H1 (cell line): ENCODE measurements at regions not wholly inside any gene's neighbourhood (a gene's known extent, or its start where the extent isn't known, plus 50 kb on each side); places are given as distances from the start of the nearest gene placed in this dataset.

Experiments
- SIRT6 ChIP-seq: IDR thresholded peaks from one replicate; pipeline ENCODE4 v1.7.1; 2012; ENCODE audit warnings: low read length, inconsistent platforms
- TF ChIP-seq, protein P1 (sequence below), 3 experiments: IDR thresholded peaks; 1 replicate in 2 of 3; 2 replicates in 1 of 3; pipeline versions ENCODE4 v1.5.1 to v1.6.1; 2011; ENCODE audit warnings: low read length in 3 of 3, mild to moderate bottlenecking in 3 of 3, inconsistent platforms in 2 of 3, low read depth in 1 of 3, moderate library complexity in 1 of 3; ENCODE audit not compliant: insufficient read depth in 1 of 3; ENCODE audit errors: control extremely low read depth in 1 of 3

DNA sequence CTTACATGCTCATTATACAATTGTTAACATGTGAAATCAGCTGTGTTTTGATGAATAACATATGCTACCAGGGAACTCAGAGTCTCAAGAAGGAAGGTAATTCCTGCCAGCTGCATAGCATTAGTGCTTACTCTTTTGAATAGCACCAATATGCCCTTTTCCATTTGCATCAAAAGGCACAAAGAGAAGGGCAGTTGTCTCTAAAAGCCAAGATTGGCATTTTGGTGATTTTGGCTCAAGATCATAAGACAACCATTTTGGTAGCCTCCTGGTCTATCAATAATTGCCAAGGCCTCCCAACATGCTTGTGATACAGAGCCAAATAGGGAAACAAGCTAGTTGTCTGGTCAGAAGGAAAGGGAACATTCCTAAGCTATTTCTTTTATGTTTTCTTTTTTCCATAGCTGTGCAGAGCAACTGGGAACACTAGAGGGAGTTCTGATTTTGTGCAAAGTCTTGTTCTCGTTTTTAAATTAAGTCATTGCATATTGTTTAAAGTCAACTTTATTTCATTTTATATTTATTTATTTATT lies 416.7 kb upstream of the CHORDC1 start:
- no peak for TF ChIP-seq SIRT6
- TF ChIP-seq, protein P1, sequence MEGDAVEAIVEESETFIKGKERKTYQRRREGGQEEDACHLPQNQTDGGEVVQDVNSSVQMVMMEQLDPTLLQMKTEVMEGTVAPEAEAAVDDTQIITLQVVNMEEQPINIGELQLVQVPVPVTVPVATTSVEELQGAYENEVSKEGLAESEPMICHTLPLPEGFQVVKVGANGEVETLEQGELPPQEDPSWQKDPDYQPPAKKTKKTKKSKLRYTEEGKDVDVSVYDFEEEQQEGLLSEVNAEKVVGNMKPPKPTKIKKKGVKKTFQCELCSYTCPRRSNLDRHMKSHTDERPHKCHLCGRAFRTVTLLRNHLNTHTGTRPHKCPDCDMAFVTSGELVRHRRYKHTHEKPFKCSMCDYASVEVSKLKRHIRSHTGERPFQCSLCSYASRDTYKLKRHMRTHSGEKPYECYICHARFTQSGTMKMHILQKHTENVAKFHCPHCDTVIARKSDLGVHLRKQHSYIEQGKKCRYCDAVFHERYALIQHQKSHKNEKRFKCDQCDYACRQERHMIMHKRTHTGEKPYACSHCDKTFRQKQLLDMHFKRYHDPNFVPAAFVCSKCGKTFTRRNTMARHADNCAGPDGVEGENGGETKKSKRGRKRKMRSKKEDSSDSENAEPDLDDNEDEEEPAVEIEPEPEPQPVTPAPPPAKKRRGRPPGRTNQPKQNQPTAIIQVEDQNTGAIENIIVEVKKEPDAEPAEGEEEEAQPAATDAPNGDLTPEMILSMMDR (IDR thresholded peaks at IDR 0.05; ENCODE audit: control extremely low read depth in 1 of 3, insufficient read depth in 1 of 3, low read depth in 1 of 3, low read length in 3 of 3) = peak in 1 of 3 experiments; percentile 33; a peak in 1 of 4 replicates
